Aorta (tissue), 5 donors: ENCODE measurements at regions not wholly inside any gene's neighbourhood (a gene's known extent, or its start where the extent isn't known, plus 50 kb on each side); places are given as distances from the start of the nearest gene placed in this dataset.

Experiments
- ATAC-seq: fragments of 200-7000 bp; cut with Tn5 transposase; one replicate; pipeline ENCODE4 v1.9.1; 2022; ENCODE audit warnings: moderate library complexity; ENCODE audit not compliant: low FRiP score
- DNase-seq, 2 donors: peaks; one replicate each; pipeline ENCODE4 v3.0.0-alpha.2; 2020
- H3K27ac ChIP-seq, 2 donors: one replicate each; pipeline ENCODE4 v1.5.1; 2013; ENCODE audit warnings: low read length in 2 of 2, mild to moderate bottlenecking in 2 of 2, moderate library complexity in 2 of 2, control low read depth in 1 of 2, inconsistent platforms in 1 of 2, low read depth in 1 of 2
- H3K27me3 ChIP-seq, 2 donors: one replicate each; pipeline ENCODE4 v1.6.1; 2013; ENCODE audit warnings: control low read depth in 1 of 2, low read length in 1 of 2, mild to moderate bottlenecking in 1 of 2, moderate library complexity in 1 of 2; ENCODE audit not compliant: insufficient read depth in 2 of 2, control insufficient read depth in 1 of 2
- H3K36me3 ChIP-seq, 2 donors: one replicate each; pipeline ENCODE4 v1.6.1; 2013; ENCODE audit warnings: control low read depth in 1 of 2, low read length in 1 of 2, mild to moderate bottlenecking in 1 of 2; ENCODE audit not compliant: insufficient read depth in 2 of 2, control insufficient read depth in 1 of 2
- H3K4me1 ChIP-seq, 2 donors: one replicate each; pipeline ENCODE4 v1.6.1; 2013; ENCODE audit warnings: low read length in 2 of 2, control low read depth in 1 of 2, mild to moderate bottlenecking in 1 of 2, moderate library complexity in 1 of 2; ENCODE audit not compliant: insufficient read depth in 2 of 2, control insufficient read depth in 1 of 2
- H3K4me3 ChIP-seq, 2 donors: one replicate each; pipeline ENCODE4 v1.5.1; 2013; ENCODE audit warnings: low read length in 2 of 2, control low read depth in 1 of 2, mild to moderate bottlenecking in 1 of 2
- H3K9me3 ChIP-seq: one replicate; pipeline ENCODE4 v1.6.1; 2013; ENCODE audit warnings: mild to moderate bottlenecking, low read length; ENCODE audit not compliant: control insufficient read depth
- WGBS, 2 donors: extraction: QIAGEN DNeasy Blood & Tissue Kit; methylation state at CpG; one replicate each; pipeline ENCODE4 v1.1.7; 2013; 5-methylcytosine and 5-hydroxymethylcytosine counted together
- intact Hi-C, 2 donors: fragments of 100-400 bp; cut with DNase I; formaldehyde crosslinking; loops; one replicate each; pipeline versions ENCODE4 v1.14.2 to v1.15.0; 2022
- donor health status: healthy with polysubstance abuse.
- donor health status: Bipolar disorder and iron deficiency.
- donor health status: DM: no; HTN: no; CAD: no.
- donor health status: DM: no; HTN: no; CAD: no.
- donor health status: DM: yes; HTN: yes; CAD: no.

DNA sequence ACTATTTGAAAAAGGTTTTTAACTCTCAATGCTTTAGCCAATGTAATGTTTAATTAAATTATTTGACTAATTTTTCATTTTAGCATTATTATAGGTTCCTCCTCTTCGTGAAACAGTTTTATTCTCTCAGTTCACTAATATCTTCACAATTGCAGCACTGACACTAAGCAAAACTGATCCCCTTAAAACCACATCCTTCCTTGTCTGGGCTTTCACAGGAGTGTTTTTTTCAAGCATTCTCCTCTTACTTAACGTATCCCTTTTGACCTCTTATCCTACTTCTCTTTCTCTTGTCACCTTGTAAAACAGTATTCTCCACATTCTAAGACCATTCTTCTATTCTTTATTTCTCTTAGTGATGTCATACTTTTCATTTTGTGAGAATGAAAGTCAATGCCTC is 112.8 kb downstream of the DSC3 start:
- no peaks in the 10 kb centered on the region for H3K36me3 ChIP-seq
- intact Hi-C loops = no loop called here
- H3K4me1 ChIP-seq = no peaks in the 10 kb centered on the region
- no peaks in the 10 kb centered on the region for H3K9me3 ChIP-seq
- no peak for DNase-seq
- no peak overlapping the region for H3K27ac ChIP-seq
- H3K4me3 ChIP-seq = no peak overlapping the region
- WGBS, 2 donors = 60 to 64% methylated on average over 2 of the region's 2 CpGs
- H3K27me3 ChIP-seq = no peaks in the 10 kb centered on the region
- no peak for ATAC-seq

- Histone ChIP-seq H3K4me3 (no peak overlapping the region), H3K4me1 (no peaks in the 10 kb centered on the region), H3K27me3 (no peaks in the 10 kb centered on the region), H3K9me3 (no peaks in the 10 kb centered on the region), H3K36me3 (no peaks in the 10 kb centered on the region), H3K27ac (no peak overlapping the region)
- intact Hi-C loops = no loop called here
- 51 to 52% methylated on average over 2 of the region's 2 CpGs for WGBS, 2 donors
- ATAC-seq = no peak
- no peak for DNase-seq
Observed at GRCh38 chr18:30929065-30929464, 113.5 kb downstream of the DSC3 start.

- H3K27ac ChIP-seq = no peak overlapping the region
- no peaks in the 10 kb centered on the region for H3K9me3 ChIP-seq
- no peaks in the 10 kb centered on the region for H3K27me3 ChIP-seq
- intact Hi-C loops = no loop called here
- DNase-seq = no peak
- 41 to 51% methylated on average over 5 of the region's 5 CpGs for WGBS, 2 donors
- no peaks in the 10 kb centered on the region for H3K36me3 ChIP-seq
- H3K4me3 ChIP-seq = no peak overlapping the region
- ATAC-seq = no peak
- H3K4me1 ChIP-seq = no peaks in the 10 kb centered on the region
Observed at GRCh38 chr18:30927517-30928075, 114.9 kb downstream of the DSC3 start.

DNA sequence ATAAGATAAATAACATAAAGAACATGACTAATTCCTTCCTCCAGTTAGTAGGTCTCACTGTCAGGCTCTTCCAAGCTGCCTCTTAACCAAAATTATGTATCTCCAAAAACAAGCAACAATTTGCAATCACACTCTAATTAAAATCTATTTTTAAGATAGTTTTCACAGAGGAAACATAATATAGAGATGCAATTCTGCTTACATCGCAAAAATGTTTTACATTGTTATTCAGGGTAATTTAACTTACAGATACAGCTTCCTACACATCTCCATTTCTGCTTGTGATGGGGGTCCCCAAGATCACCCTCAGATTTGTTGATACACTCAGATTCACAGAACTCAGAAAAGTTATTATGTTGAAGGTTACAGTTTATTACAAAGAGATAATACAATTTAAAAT is 115.5 kb downstream of the DSC3 start:
- H3K36me3 ChIP-seq = no peaks in the 10 kb centered on the region
- H3K9me3 ChIP-seq = no peaks in the 10 kb centered on the region
- DNase-seq (no peak), ATAC-seq (no peak)
- H3K27ac ChIP-seq = no peak overlapping the region
- 96 to 98% methylated on average over 1 of the region's 1 CpG for WGBS, 2 donors
- no peak overlapping the region for H3K4me3 ChIP-seq
- H3K27me3 ChIP-seq = no peaks in the 10 kb centered on the region
- intact Hi-C loops = no loop called here
- no peaks in the 10 kb centered on the region for H3K4me1 ChIP-seq

DNA sequence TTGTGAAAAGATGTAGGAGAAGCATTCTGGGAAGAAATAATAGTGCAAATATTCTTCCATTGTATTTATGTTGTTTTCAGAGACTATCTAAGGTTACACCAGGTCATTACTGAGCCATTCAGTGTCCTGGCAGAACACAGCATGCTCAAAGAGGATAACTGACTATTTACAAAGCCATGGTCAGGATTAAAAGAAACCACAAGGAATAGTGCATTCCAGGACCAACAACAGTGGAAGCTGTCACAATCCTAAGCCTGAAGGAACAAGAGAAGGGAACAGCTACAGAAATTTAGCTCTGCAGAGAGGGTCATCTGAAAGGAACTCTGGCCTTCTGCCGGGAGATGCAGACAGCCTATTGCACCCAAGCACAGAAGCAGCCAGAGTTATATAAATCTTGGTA is 116.7 kb downstream of the DSC3 start:
- intact Hi-C loops = no loop called here
- 84 to 88% methylated on average over 1 of the region's 1 CpG for WGBS, 2 donors
- ATAC-seq = no peak

DNA sequence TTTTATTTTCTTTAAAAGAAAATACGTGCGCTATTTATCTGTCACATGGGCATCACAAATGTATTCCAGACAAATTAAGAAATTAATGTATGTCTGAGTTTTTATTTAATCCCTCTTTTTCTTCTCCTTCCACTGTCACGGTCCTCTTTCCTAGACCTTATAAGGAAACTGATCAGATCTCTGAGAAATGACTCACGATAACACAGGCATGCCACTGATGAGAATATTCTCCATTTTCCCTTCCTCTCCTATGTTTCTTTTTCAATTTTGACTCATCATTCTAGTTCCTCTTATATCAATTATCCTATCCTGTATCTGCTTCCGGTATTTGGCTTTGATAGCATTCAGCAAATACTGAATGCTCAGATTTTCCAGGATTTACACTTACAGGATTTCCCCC is 121.8 kb downstream of the DSC3 start:
- Histone ChIP-seq H3K36me3 (no peaks in the 10 kb centered on the region), H3K4me3 (no peak overlapping the region), H3K9me3 (no peaks in the 10 kb centered on the region), H3K27me3 (no peaks in the 10 kb centered on the region), H3K4me1 (no peaks in the 10 kb centered on the region), H3K27ac (no peak overlapping the region)
- ATAC-seq = no peak
- intact Hi-C loops = no loop called here
- WGBS, 2 donors = 80 to 81% methylated on average over 5 of the region's 5 CpGs
- DNase-seq = no peak

More for the DNA sequence above, 116.7 kb downstream of the DSC3 start:
- DNase-seq = no peak
- no peaks in the 10 kb centered on the region for H3K36me3 ChIP-seq
- H3K27ac ChIP-seq = no peak overlapping the region
- H3K4me1 ChIP-seq = no peaks in the 10 kb centered on the region
- no peaks in the 10 kb centered on the region for H3K9me3 ChIP-seq
- H3K27me3 ChIP-seq = no peaks in the 10 kb centered on the region
- H3K4me3 ChIP-seq = no peak overlapping the region

- H3K4me3 ChIP-seq = no peak overlapping the region
- intact Hi-C loops = no loop called here
- ATAC-seq (no peak), DNase-seq (no peak)
- H3K9me3 ChIP-seq = no peaks in the 10 kb centered on the region
- no peaks in the 10 kb centered on the region for H3K4me1 ChIP-seq
- H3K27me3 ChIP-seq = no peaks in the 10 kb centered on the region
- WGBS, 2 donors = 86 to 87% methylated on average over 3 of the region's 3 CpGs
- no peak overlapping the region for H3K27ac ChIP-seq
- no peaks in the 10 kb centered on the region for H3K36me3 ChIP-seq
Observed at GRCh38 chr18:30920351-30920750, 122.2 kb downstream of the DSC3 start.

DNA sequence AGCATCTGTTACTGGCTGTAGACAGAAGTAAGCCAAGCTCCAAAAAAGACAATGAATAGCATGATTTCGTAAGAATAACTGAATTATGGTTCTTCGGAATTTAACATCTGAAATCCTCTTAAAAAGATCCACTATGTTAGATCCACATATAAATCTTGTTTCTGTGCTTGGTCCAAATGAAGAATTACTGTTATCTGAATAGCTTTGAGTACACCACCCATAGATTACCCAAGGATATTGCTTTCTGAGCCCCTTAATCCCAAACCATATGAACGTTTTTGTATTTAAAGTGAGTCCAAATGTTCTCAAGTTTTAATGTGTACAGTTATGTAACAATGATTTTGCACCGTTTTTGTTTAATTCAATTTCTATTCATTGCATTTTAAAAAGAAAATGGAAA is 124.9 kb downstream of the DSC3 start:
- ATAC-seq (no peak), DNase-seq (no peak)
- Histone ChIP-seq H3K4me1 (no peaks in the 10 kb centered on the region), H3K27me3 (no peaks in the 10 kb centered on the region), H3K9me3 (no peaks in the 10 kb centered on the region), H3K36me3 (no peaks in the 10 kb centered on the region), H3K27ac (no peak overlapping the region), H3K4me3 (no peak overlapping the region)
- WGBS, 2 donors = 50 to 58% methylated on average over 4 of the region's 4 CpGs
- intact Hi-C loops = no loop called here

- ATAC-seq = no peak
- DNase-seq = no peak
- H3K27ac ChIP-seq = no peak overlapping the region
- no peaks in the 10 kb centered on the region for H3K27me3 ChIP-seq
- WGBS, 2 donors = 82 to 83% methylated on average over 4 of the region's 4 CpGs
- no peaks in the 10 kb centered on the region for H3K36me3 ChIP-seq
- intact Hi-C loops = no loop called here
- no peaks in the 10 kb centered on the region for H3K9me3 ChIP-seq
- H3K4me1 ChIP-seq = no peaks in the 10 kb centered on the region
- no peak overlapping the region for H3K4me3 ChIP-seq
Observed at GRCh38 chr18:30915336-30915988, 127.1 kb downstream of the DSC3 start.
